HCT116 (cell line): ENCODE measurements at regions not wholly inside any gene's neighbourhood (a gene's known extent, or its start where the extent isn't known, plus 50 kb on each side); places are given as distances from the start of the nearest gene placed in this dataset.

Source experiments
- ATAC-seq: fragments of 200-7000 bp; cut with Tn5 transposase; 2 replicates; pipeline ENCODE4 v1.9.1; 2020; ENCODE audit warnings: mild to moderate bottlenecking, moderate library complexity
- BruUV-seq: library from RNA; stranded (reverse); fragments of 400-500 nt; replicated peaks from 2 replicates; lab custom pipeline; 2021; lab: Mats Ljungman, UMichigan
- CTCF ChIA-PET: fragments of 300-600 bp; sonication (Branson Sonifier 250); formaldehyde crosslinking; loops from one replicate; lab custom pipeline; 2021; ENCODE audit warnings: antibody characterized with exemption; lab: Charles Lee
- POLR2A ChIA-PET: fragments of 300-600, 350-600 bp; sonication (Branson Sonifier 250); formaldehyde crosslinking; loops from one replicate; lab custom pipeline; 2021; ENCODE audit warnings: antibody characterized with exemption; lab: Charles Lee
- RAD21 ChIA-PET, 2 experiments: fragments of 300-600 bp; sonication (Branson Sonifier 250); formaldehyde crosslinking; loops; one replicate each; lab custom pipeline; 2023; ENCODE audit warnings: low total read pairs in 2 of 2; ENCODE audit not compliant: uncharacterized antibody in 2 of 2, unreplicated experiment in 2 of 2, low non-redundant PET in 1 of 2; lab: Charles Lee
- DNase-seq: peaks from one replicate; pipeline ENCODE4 v3.0.0-alpha.2; 2010; ENCODE audit warnings: low read depth, low spot score
- H2AFZ ChIP-seq: fragments of 200-600 bp; shearing (Covaris generic), sonication (generic); 2 replicates; pipeline ENCODE4 v1.6.1; 2017; ENCODE audit warnings: low read depth, mixed run types, mixed read lengths, antibody characterized with exemption, low read length; ENCODE audit not compliant: poor library complexity, severe bottlenecking
- H3K27ac ChIP-seq: 2 replicates; pipeline ENCODE4 v1.5.1; 2012; ENCODE audit warnings: low read depth, low read length
- H3K27me3 ChIP-seq: fragments of 200-600 bp; sonication (generic); 2 replicates; pipeline ENCODE4 v1.6.1; 2016; ENCODE audit warnings: mixed run types, low read length, mixed read lengths; ENCODE audit not compliant: insufficient read depth
- H3K36me3 ChIP-seq, 2 experiments: fragments of 200-500 bp in 1 of 2; fragments of 200-600 bp in 1 of 2; sonication (Bioruptor generic) in 1 of 2; sonication (generic) in 1 of 2; 2 replicates each; pipeline versions ENCODE4 v1.5.1 to v1.6.1; 2014 to 2016; ENCODE audit warnings: low read length in 2 of 2, inconsistent platforms in 1 of 2, mixed read lengths in 1 of 2, mixed run types in 1 of 2; ENCODE audit not compliant: insufficient read depth in 2 of 2, control insufficient read depth in 1 of 2
- H3K4me1 ChIP-seq, 2 experiments: fragments of 200-600 bp in 1 of 2; sonication (generic) in 1 of 2; 2 replicates each; pipeline versions ENCODE4 v1.5.1 to v1.6.1; 2012 to 2017; ENCODE audit warnings: low read length in 2 of 2, inconsistent platforms in 1 of 2, mild to moderate bottlenecking in 1 of 2, mixed read lengths in 1 of 2, mixed run types in 1 of 2, moderate library complexity in 1 of 2; ENCODE audit not compliant: insufficient read depth in 2 of 2, control insufficient read depth in 1 of 2
- H3K4me2 ChIP-seq: fragments of 200-600 bp; sonication (generic); 2 replicates; pipeline ENCODE4 v1.6.1; 2017; ENCODE audit warnings: mixed run types, low read length, mixed read lengths
- H3K4me3 ChIP-seq, 2 experiments: fragments of 200-600 bp in 1 of 2; sonication (generic) in 1 of 2; replicated peaks in 1 of 2; 2 replicates each; pipeline ENCODE4 v1.5.1; 2011 to 2016; ENCODE audit warnings: low read length in 2 of 2, control low read depth in 1 of 2, low read depth in 1 of 2, mild to moderate bottlenecking in 1 of 2, mixed read lengths in 1 of 2, mixed run types in 1 of 2
- H3K79me2 ChIP-seq: fragments of 200-600 bp; sonication (generic); 2 replicates; pipeline ENCODE4 v1.6.1; 2017; ENCODE audit warnings: mild to moderate bottlenecking, mixed run types, low read length, moderate library complexity, mixed read lengths; ENCODE audit not compliant: insufficient read depth
- H3K9ac ChIP-seq: fragments of 200-600 bp; sonication (generic); 2 replicates; pipeline ENCODE4 v1.6.1; 2016; ENCODE audit warnings: low read length, mixed read lengths
- H3K9me2 ChIP-seq: fragments of 200-600 bp; sonication (generic), shearing (Covaris generic); 2 replicates; pipeline ENCODE4 v1.6.1; 2017; ENCODE audit warnings: mixed run types, mild to moderate bottlenecking, moderate library complexity; ENCODE audit not compliant: insufficient read depth
- H3K9me3 ChIP-seq, 2 experiments: fragments of 200-500 bp in 1 of 2; fragments of 200-600 bp in 1 of 2; sonication (Bioruptor generic) in 1 of 2; sonication (generic) in 1 of 2; 2 replicates each; pipeline ENCODE4 v1.6.1; 2014 to 2017; ENCODE audit warnings: low read length in 2 of 2, mixed read lengths in 2 of 2, inconsistent platforms in 1 of 2, low read depth in 1 of 2, mild to moderate bottlenecking in 1 of 2, mixed run types in 1 of 2, moderate library complexity in 1 of 2; ENCODE audit not compliant: control insufficient read depth in 1 of 2, insufficient read depth in 1 of 2
- H4K20me1 ChIP-seq: fragments of 200-600 bp; sonication (generic), shearing (Covaris generic); 2 replicates; pipeline ENCODE4 v1.6.1; 2017; ENCODE audit warnings: mixed run types, mild to moderate bottlenecking, moderate library complexity; ENCODE audit not compliant: insufficient read depth
- CBX3 ChIP-seq: IDR thresholded peaks from 2 replicates; pipeline ENCODE4 v1.6.1; 2012; ENCODE audit warnings: low read depth
- CEBPB ChIP-seq: IDR thresholded peaks from 2 replicates; pipeline ENCODE4 v1.6.1; 2012; ENCODE audit warnings: low read depth
- EGR1 ChIP-seq: IDR thresholded peaks from 2 replicates; pipeline ENCODE4 v1.6.1; 2012; ENCODE audit warnings: low read depth
- ELF1 ChIP-seq: IDR thresholded peaks from 2 replicates; pipeline ENCODE4 v1.6.1; 2012; ENCODE audit warnings: low read depth, borderline replicate concordance
- EZH2 ChIP-seq: fragments of 200-600 bp; sonication (generic); IDR thresholded peaks from 2 replicates; pipeline ENCODE4 v1.6.1; 2017; ENCODE audit warnings: antibody characterized with exemption, mixed run types
- EZH2phosphoT487 ChIP-seq: fragments of 200-600 bp; IDR thresholded peaks from 2 replicates; pipeline ENCODE4 v1.6.1; 2018; ENCODE audit warnings: antibody characterized with exemption, borderline replicate concordance
- FOSL1 ChIP-seq: IDR thresholded peaks from 2 replicates; pipeline ENCODE4 v1.6.1; 2012; ENCODE audit warnings: low read depth
- POLR2A ChIP-seq: IDR thresholded peaks from 2 replicates; pipeline ENCODE4 v1.7.0; 2011; ENCODE audit warnings: borderline replicate concordance; ENCODE audit not compliant: insufficient read depth, insufficient read length; ENCODE audit errors: extremely low read depth
- POLR2AphosphoS5 ChIP-seq: IDR thresholded peaks from 2 replicates; pipeline ENCODE4 v1.6.1; 2011; ENCODE audit warnings: mild to moderate bottlenecking, low read depth, low read length, moderate library complexity
- RAD21 ChIP-seq: IDR thresholded peaks from 2 replicates; pipeline ENCODE4 v1.6.1; 2012; ENCODE audit warnings: low read depth, mild to moderate bottlenecking
- SIN3A ChIP-seq: IDR thresholded peaks from 2 replicates; pipeline ENCODE4 v1.6.1; 2012; ENCODE audit warnings: low read depth
- SP1 ChIP-seq: IDR thresholded peaks from 2 replicates; pipeline ENCODE4 v1.6.1; 2012; ENCODE audit warnings: low read depth
- SRF ChIP-seq: IDR thresholded peaks from 2 replicates; pipeline ENCODE4 v1.6.1; 2012; ENCODE audit warnings: low read depth
- YY1 ChIP-seq: IDR thresholded peaks from 2 replicates; pipeline ENCODE4 v1.6.1; 2011; ENCODE audit warnings: low read length, low read depth, moderate library complexity, mild to moderate bottlenecking; ENCODE audit not compliant: insufficient replicate concordance; ENCODE audit errors: extremely low read depth
- ZFX ChIP-seq: fragments of 450-650 bp; IDR thresholded peaks from 2 replicates; pipeline ENCODE4 v1.6.1; 2017
- ZNF274 ChIP-seq: fragments of 200-500 bp; sonication (Bioruptor generic); IDR thresholded peaks from 2 replicates; pipeline ENCODE4 v1.6.1; 2014; ENCODE audit warnings: mild to moderate bottlenecking, low read depth, low read length, inconsistent platforms
- intact Hi-C: fragments of 100-400 bp; cut with micrococcal nuclease; formaldehyde crosslinking; loops from 2 replicates; pipeline ENCODE4 v1.10.0; 2022
- TF ChIP-seq, protein P1 (sequence below): IDR thresholded peaks from 2 replicates; pipeline ENCODE4 v1.6.1; 2012; ENCODE audit warnings: low read depth
- TF ChIP-seq, protein P2 (sequence below): IDR thresholded peaks from 2 replicates; pipeline ENCODE4 v1.6.1; 2012
- TF ChIP-seq, protein P3 (sequence below): IDR thresholded peaks from 2 replicates; pipeline ENCODE4 v1.6.1; 2012
- TF ChIP-seq, protein P4 (sequence below): IDR thresholded peaks from 2 replicates; pipeline ENCODE4 v1.6.1; 2011; ENCODE audit warnings: mild to moderate bottlenecking, low read length, moderate library complexity; ENCODE audit not compliant: insufficient replicate concordance; ENCODE audit errors: extremely low read depth

DNA sequence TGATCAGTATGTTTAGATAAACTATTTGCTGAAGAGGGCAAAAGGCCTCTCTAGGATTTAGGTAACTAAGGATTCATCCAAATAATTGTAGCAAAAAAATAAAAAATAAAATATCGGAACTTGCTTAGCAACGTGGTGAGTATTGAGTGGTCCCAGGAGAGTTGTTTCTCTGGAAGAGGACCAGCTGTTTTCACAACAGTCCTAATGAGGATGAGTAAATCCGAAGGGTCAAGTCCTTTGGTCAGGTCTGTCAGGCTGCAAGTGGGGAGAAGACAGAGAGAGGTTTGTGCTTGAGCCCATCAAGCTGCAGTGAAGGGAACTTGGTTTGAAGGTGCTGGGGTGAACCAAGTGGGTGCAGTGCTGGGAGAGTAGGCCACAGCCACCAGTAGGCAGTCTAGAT lies 539.2 kb downstream of the SLC4A3 start:
- POLR2A ChIA-PET = no interaction called here
- H3K4me1 ChIP-seq = no peaks in the 10 kb centered on the region
- H3K27me3 ChIP-seq = no peaks in the 10 kb centered on the region
- no peak overlapping the region for H3K4me2 ChIP-seq
- TF ChIP-seq SRF (no peak), CBX3 (no peak), SIN3A (no peak), POLR2A (no peak), FOSL1 (no peak), ZFX (no peak), RAD21 (no peak), EGR1 (no peak), SP1 (no peak), EZH2phosphoT487 (no peak), CEBPB (no peak), POLR2AphosphoS5 (no peak), EZH2 (no peak), YY1 (no peak), ZNF274 (no peak), ELF1 (no peak)
- TF ChIP-seq, protein P1, sequence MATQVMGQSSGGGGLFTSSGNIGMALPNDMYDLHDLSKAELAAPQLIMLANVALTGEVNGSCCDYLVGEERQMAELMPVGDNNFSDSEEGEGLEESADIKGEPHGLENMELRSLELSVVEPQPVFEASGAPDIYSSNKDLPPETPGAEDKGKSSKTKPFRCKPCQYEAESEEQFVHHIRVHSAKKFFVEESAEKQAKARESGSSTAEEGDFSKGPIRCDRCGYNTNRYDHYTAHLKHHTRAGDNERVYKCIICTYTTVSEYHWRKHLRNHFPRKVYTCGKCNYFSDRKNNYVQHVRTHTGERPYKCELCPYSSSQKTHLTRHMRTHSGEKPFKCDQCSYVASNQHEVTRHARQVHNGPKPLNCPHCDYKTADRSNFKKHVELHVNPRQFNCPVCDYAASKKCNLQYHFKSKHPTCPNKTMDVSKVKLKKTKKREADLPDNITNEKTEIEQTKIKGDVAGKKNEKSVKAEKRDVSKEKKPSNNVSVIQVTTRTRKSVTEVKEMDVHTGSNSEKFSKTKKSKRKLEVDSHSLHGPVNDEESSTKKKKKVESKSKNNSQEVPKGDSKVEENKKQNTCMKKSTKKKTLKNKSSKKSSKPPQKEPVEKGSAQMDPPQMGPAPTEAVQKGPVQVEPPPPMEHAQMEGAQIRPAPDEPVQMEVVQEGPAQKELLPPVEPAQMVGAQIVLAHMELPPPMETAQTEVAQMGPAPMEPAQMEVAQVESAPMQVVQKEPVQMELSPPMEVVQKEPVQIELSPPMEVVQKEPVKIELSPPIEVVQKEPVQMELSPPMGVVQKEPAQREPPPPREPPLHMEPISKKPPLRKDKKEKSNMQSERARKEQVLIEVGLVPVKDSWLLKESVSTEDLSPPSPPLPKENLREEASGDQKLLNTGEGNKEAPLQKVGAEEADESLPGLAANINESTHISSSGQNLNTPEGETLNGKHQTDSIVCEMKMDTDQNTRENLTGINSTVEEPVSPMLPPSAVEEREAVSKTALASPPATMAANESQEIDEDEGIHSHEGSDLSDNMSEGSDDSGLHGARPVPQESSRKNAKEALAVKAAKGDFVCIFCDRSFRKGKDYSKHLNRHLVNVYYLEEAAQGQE = no peak
- TF ChIP-seq, protein P2, sequence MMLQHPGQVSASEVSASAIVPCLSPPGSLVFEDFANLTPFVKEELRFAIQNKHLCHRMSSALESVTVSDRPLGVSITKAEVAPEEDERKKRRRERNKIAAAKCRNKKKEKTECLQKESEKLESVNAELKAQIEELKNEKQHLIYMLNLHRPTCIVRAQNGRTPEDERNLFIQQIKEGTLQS = no peak
- TF ChIP-seq, protein P3, sequence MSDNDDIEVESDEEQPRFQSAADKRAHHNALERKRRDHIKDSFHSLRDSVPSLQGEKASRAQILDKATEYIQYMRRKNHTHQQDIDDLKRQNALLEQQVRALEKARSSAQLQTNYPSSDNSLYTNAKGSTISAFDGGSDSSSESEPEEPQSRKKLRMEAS = no peak
- TF ChIP-seq, protein P4, sequence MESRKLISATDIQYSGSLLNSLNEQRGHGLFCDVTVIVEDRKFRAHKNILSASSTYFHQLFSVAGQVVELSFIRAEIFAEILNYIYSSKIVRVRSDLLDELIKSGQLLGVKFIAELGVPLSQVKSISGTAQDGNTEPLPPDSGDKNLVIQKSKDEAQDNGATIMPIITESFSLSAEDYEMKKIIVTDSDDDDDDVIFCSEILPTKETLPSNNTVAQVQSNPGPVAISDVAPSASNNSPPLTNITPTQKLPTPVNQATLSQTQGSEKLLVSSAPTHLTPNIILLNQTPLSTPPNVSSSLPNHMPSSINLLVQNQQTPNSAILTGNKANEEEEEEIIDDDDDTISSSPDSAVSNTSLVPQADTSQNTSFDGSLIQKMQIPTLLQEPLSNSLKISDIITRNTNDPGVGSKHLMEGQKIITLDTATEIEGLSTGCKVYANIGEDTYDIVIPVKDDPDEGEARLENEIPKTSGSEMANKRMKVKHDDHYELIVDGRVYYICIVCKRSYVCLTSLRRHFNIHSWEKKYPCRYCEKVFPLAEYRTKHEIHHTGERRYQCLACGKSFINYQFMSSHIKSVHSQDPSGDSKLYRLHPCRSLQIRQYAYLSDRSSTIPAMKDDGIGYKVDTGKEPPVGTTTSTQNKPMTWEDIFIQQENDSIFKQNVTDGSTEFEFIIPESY = no peak
- no peak for DNase-seq
- no peaks in the 10 kb centered on the region; the same call in 1 of the 2 replicates for H4K20me1 ChIP-seq
- intact Hi-C loops = no loop called here
- ATAC-seq = no peak
- BruUV-seq = no TSS peak
- RAD21 ChIA-PET = no interaction called here
- H2AFZ ChIP-seq = no peak overlapping the region
- H3K4me3 ChIP-seq = no peak overlapping the region
- no peaks in the 10 kb centered on the region for H3K9me3 ChIP-seq
- no peak overlapping the region for H3K27ac ChIP-seq
- H3K9me2 ChIP-seq = no peaks in the 10 kb centered on the region
- CTCF ChIA-PET = no interaction called here
- no peaks in the 10 kb centered on the region for H3K36me3 ChIP-seq
- no peaks in the 10 kb centered on the region for H3K79me2 ChIP-seq
- no peak overlapping the region for H3K9ac ChIP-seq
